Transverse colon (tissue), 4 donors: ENCODE measurements at regions not wholly inside any gene's neighbourhood (a gene's known extent, or its start where the extent isn't known, plus 50 kb on each side); places are given as distances from the start of the nearest gene placed in this dataset.

ENCODE experiments used
- DNase-seq: peaks from one replicate; pipeline ENCODE4 v3.0.0-alpha.2; 2019
- H3K27ac ChIP-seq, 4 donors: fragments of 200-600 bp; sonication (generic); 2 replicates each; pipeline ENCODE4 v1.5.1; 2016 to 2018; ENCODE audit warnings: inconsistent platforms in 4 of 4
- H3K27me3 ChIP-seq: fragments of 200-600 bp; sonication (generic); 2 replicates; pipeline ENCODE4 v1.5.1; 2017; ENCODE audit warnings: inconsistent platforms
- H3K36me3 ChIP-seq, 4 donors: fragments of 200-600 bp; sonication (generic); 2 replicates each; pipeline ENCODE4 v1.5.1; 2017 to 2019; ENCODE audit warnings: inconsistent platforms in 4 of 4
- H3K4me1 ChIP-seq, 4 donors: fragments of 200-600 bp; sonication (generic); 2 replicates each; pipeline ENCODE4 v1.5.1; 2017 to 2020; ENCODE audit warnings: inconsistent platforms in 4 of 4
- H3K4me3 ChIP-seq, 4 donors: fragments of 200-600 bp; sonication (generic); 1 replicate in 1 of 4; 2 replicates in 3 of 4; pipeline versions ENCODE4 v1.5.1 to v1.6.1; 2017 to 2019; ENCODE audit warnings: inconsistent platforms in 4 of 4
- H3K9me3 ChIP-seq, 2 donors: fragments of 200-600 bp; sonication (generic); 2 replicates each; pipeline ENCODE4 v1.5.1; 2017 to 2019; ENCODE audit warnings: inconsistent platforms in 2 of 2
- CTCF ChIP-seq, 5 experiments: fragments of 200-600 bp in 3 of 5; fragments of 450-650 bp in 2 of 5; sonication (generic) in 3 of 5; IDR thresholded peaks; 1 replicate in 2 of 5; 2 replicates in 3 of 5; pipeline ENCODE4 v1.5.1; 2016 to 2017; ENCODE audit warnings: antibody characterized with exemption in 5 of 5, inconsistent platforms in 3 of 5, mild to moderate bottlenecking in 2 of 5, moderate library complexity in 1 of 5
- EP300 ChIP-seq: sonication (generic); formaldehyde crosslinking; IDR thresholded peaks from one replicate; pipeline ENCODE4 v1.6.1; 2017; ENCODE audit warnings: antibody characterized with exemption, low read depth
- POLR2A ChIP-seq: fragments of 450-650 bp; IDR thresholded peaks from one replicate; pipeline ENCODE4 v1.6.1; 2016; ENCODE audit warnings: antibody characterized with exemption, mild to moderate bottlenecking, moderate library complexity
- POLR2AphosphoS5 ChIP-seq, 3 donors: sonication (generic); formaldehyde crosslinking; IDR thresholded peaks; one replicate each; pipeline ENCODE4 v1.6.1; 2016; ENCODE audit warnings: antibody characterized with exemption in 3 of 3
- WGBS, 2 donors: methylation state at CpG; one replicate each; pipeline ENCODE4 v1.1.5; 2018; ENCODE audit warnings: low coverage in 1 of 2; 5-methylcytosine and 5-hydroxymethylcytosine counted together
- in situ Hi-C, 4 donors: fragments of 200-750 bp; cut with MboI; loops; one replicate each; pipeline versions ENCODE4 v1.15.0 to v1.15.1; 2017; ENCODE audit warnings: low sequenced_read_pairs in 3 of 4, low pct_ligation_motif_present in 1 of 4, low pct_unique_long_range_greater_than_20kb in 1 of 4
- intact Hi-C: fragments of 100-400 bp; cut with DNase I; formaldehyde crosslinking; loops from one replicate; pipeline ENCODE4 v1.15.1; 2023; ENCODE audit warnings: low total_unique reads

GRCh38 chr2:47253447-47253846 lies 77.1 kb upstream of the CALM2 start:
- Histone ChIP-seq H3K4me1 (no peaks in the 10 kb centered on the region), H3K36me3 (no peaks in the 10 kb centered on the region), H3K4me3 (no peak overlapping the region), H3K9me3 (no peaks in the 10 kb centered on the region), H3K27me3 (no peaks in the 10 kb centered on the region), H3K27ac (no peak overlapping the region)
- in situ Hi-C loops (no loop called here), intact Hi-C loops (no loop called here)
- no peak for DNase-seq
- no peak for TF ChIP-seq EP300
- no peak for TF ChIP-seq CTCF (IDR thresholded peaks at IDR 0.05)
- TF ChIP-seq POLR2AphosphoS5 (IDR thresholded peaks at IDR 0.05), result no peak
- no peak for TF ChIP-seq POLR2A
- WGBS, 2 donors, result 84 to 96% methylated on average over 5 of the region's 5 CpGs

GRCh38 chr2:47251404-47251675 lies 75.0 kb upstream of the CALM2 start:
- no peak for DNase-seq
- no peak overlapping the region for H3K4me3 ChIP-seq
- H3K36me3 ChIP-seq, result no peaks in the 10 kb centered on the region
- in situ Hi-C loops, result no loop called here
- no peaks in the 10 kb centered on the region for H3K4me1 ChIP-seq
- H3K9me3 ChIP-seq, result no peaks in the 10 kb centered on the region
- no peak overlapping the region for H3K27ac ChIP-seq
- intact Hi-C loops, result no loop called here
- H3K27me3 ChIP-seq, result no peaks in the 10 kb centered on the region
- 83 to 100% methylated on average over 1 to 3 of the region's 3 CpGs for WGBS, 2 donors
- no peak for TF ChIP-seq CTCF (IDR thresholded peaks at IDR 0.05)
- no peak for TF ChIP-seq EP300
- TF ChIP-seq POLR2AphosphoS5 (IDR thresholded peaks at IDR 0.05), result no peak
- TF ChIP-seq POLR2A, result no peak

GRCh38 chr2:47250586-47251403 lies 74.5 kb upstream of the CALM2 start:
- no peak for DNase-seq
- Histone ChIP-seq H3K36me3 (no peaks in the 10 kb centered on the region), H3K27me3 (no peaks in the 10 kb centered on the region), H3K4me1 (no peaks in the 10 kb centered on the region), H3K4me3 (no peak overlapping the region), H3K9me3 (no peaks in the 10 kb centered on the region), H3K27ac (no peak overlapping the region)
- TF ChIP-seq POLR2AphosphoS5 (IDR thresholded peaks at IDR 0.05), result no peak
- no peak for TF ChIP-seq POLR2A
- TF ChIP-seq CTCF (IDR thresholded peaks at IDR 0.05), result no peak
- TF ChIP-seq EP300, result no peak
- in situ Hi-C loops, result no loop called here
- intact Hi-C loops, result no loop called here
- 73 to 89% methylated on average over 4 to 11 of the region's 11 CpGs for WGBS, 2 donors

GRCh38 chr2:47249931-47250330 lies 73.6 kb upstream of the CALM2 start:
- Histone ChIP-seq H3K27me3 (no peaks in the 10 kb centered on the region), H3K27ac (no peak overlapping the region), H3K4me1 (no peaks in the 10 kb centered on the region), H3K36me3 (no peaks in the 10 kb centered on the region), H3K4me3 (no peak overlapping the region), H3K9me3 (no peaks in the 10 kb centered on the region)
- TF ChIP-seq POLR2AphosphoS5 (IDR thresholded peaks at IDR 0.05) (no peak), POLR2A (no peak)
- intact Hi-C loops (no loop called here), in situ Hi-C loops (no loop called here)
- DNase-seq, result no peak
- 89 to 92% methylated on average over 4 to 6 of the region's 6 CpGs for WGBS, 2 donors
